CD8-positive, alpha-beta memory T cell (primary cell): ENCODE measurements at regions not wholly inside any gene's neighbourhood (a gene's known extent, or its start where the extent isn't known, plus 50 kb on each side); places are given as distances from the start of the nearest gene placed in this dataset.

Experiments used
- CTCF ChIA-PET: fragments of 350-600 bp; sonication (Branson Sonifier 250); formaldehyde crosslinking; loops from one replicate; lab custom pipeline; 2021; ENCODE audit warnings: antibody characterized with exemption; lab: Charles Lee
- POLR2A ChIA-PET: fragments of 350-600 bp; sonication (Branson Sonifier 250); formaldehyde crosslinking; loops from one replicate; lab custom pipeline; 2021; ENCODE audit warnings: antibody characterized with exemption; lab: Charles Lee
- DNase-seq, 5 donors: peaks; one replicate each; pipeline versions ENCODE4 v3.0.0 to v3.0.0-alpha.2; 2020 to 2022; ENCODE audit warnings: mixed read lengths in 1 of 5
- H3K27ac ChIP-seq: one replicate; pipeline ENCODE4 v1.7.0; 2013; ENCODE audit warnings: low read depth, mild to moderate bottlenecking, low read length, moderate library complexity
- H3K27me3 ChIP-seq: 2 replicates; pipeline ENCODE4 v1.7.0; 2013; ENCODE audit warnings: low read length, mild to moderate bottlenecking; ENCODE audit not compliant: insufficient read depth, poor library complexity, severe bottlenecking
- H3K36me3 ChIP-seq: 2 replicates; pipeline ENCODE4 v1.7.0; 2013; ENCODE audit warnings: mild to moderate bottlenecking, low read length, moderate library complexity; ENCODE audit not compliant: insufficient read depth
- H3K4me1 ChIP-seq: 2 replicates; pipeline ENCODE4 v1.7.0; 2013; ENCODE audit warnings: mild to moderate bottlenecking, low read length, moderate library complexity; ENCODE audit not compliant: insufficient read depth
- H3K4me3 ChIP-seq: 2 replicates; pipeline ENCODE4 v1.7.0; 2013; ENCODE audit warnings: mild to moderate bottlenecking, low read length
- H3K9me3 ChIP-seq: 2 replicates; pipeline ENCODE4 v1.7.0; 2013; ENCODE audit warnings: mild to moderate bottlenecking, low read length
- H3K27ac Mint-ChIP-seq, 8 donors: one replicate each; pipeline ENCODE4 v1.8.0; 2020 to 2021; ENCODE audit warnings: mixed read lengths in 8 of 8, mild to moderate bottlenecking in 6 of 8, inconsistent platforms in 3 of 8, moderate library complexity in 3 of 8
- H3K27me3 Mint-ChIP-seq, 2 donors: one replicate each; pipeline ENCODE4 v1.8.0; 2020 to 2021; ENCODE audit warnings: mixed read lengths in 2 of 2, mild to moderate bottlenecking in 1 of 2, moderate library complexity in 1 of 2
- H3K36me3 Mint-ChIP-seq, 3 donors: one replicate each; pipeline ENCODE4 v1.8.0; 2020 to 2021; ENCODE audit warnings: mixed read lengths in 3 of 3, inconsistent platforms in 1 of 3, mild to moderate bottlenecking in 1 of 3
- H3K4me1 Mint-ChIP-seq, 3 donors: one replicate each; pipeline ENCODE4 v1.8.0; 2020 to 2021; ENCODE audit warnings: mixed read lengths in 3 of 3, inconsistent platforms in 1 of 3, mild to moderate bottlenecking in 1 of 3
- H3K4me3 Mint-ChIP-seq, 7 donors: one replicate each; pipeline ENCODE4 v1.8.0; 2020 to 2021; ENCODE audit warnings: mixed read lengths in 7 of 7, mild to moderate bottlenecking in 6 of 7, moderate library complexity in 4 of 7, inconsistent platforms in 2 of 7
- H3K9me3 Mint-ChIP-seq, 5 donors: one replicate each; pipeline ENCODE4 v1.8.0; 2020 to 2022; ENCODE audit warnings: mixed read lengths in 5 of 5, mild to moderate bottlenecking in 3 of 5, moderate library complexity in 2 of 5, inconsistent platforms in 1 of 5

DNA sequence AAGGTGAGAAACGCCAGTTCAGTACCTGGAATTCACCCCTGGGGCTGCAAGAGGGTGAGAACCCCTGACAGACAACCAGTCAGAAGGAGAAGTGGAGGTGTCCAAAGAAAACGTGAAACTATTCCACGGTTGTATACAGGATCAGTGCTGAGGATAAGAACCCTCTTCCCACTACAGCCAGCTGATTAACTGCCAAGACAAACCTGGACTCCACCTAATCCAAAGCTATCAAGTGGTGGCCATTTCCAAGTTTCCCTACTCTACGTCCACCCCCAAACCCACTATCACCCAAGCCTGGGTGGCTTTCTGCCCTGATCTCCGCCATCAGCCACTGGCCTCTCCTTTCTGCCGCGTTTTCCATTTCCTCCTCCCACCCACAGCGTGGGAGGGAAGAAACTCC lies 312.3 kb upstream of the ID2 start:
- H3K4me3 ChIP-seq, result no peak overlapping the region
- ChIA-PET POLR2A (no interaction called here), CTCF (no interaction called here)
- H3K27ac Mint-ChIP-seq, result peak overlapping the region in 1 of 8 donors; percentile 59
- H3K27me3 Mint-ChIP-seq, result peaks cover 0 to 4% of the 10 kb centered on the region in 2 donors
- DNase-seq, result no peak
- H3K4me1 ChIP-seq, result no peaks in the 10 kb centered on the region
- H3K27me3 ChIP-seq, result no peaks in the 10 kb centered on the region
- H3K4me3 Mint-ChIP-seq, result no peak overlapping the region
- H3K27ac ChIP-seq, result no peak overlapping the region
- H3K4me1 Mint-ChIP-seq, result peaks cover 0 to 4% (median 0%) of the 10 kb centered on the region in 3 donors
- no peaks in the 10 kb centered on the region for H3K9me3 ChIP-seq
- peaks cover 0 to 11% (median 0%) of the 10 kb centered on the region in 3 donors for H3K36me3 Mint-ChIP-seq
- H3K9me3 Mint-ChIP-seq, result peaks cover 0 to 3% (median 0%) of the 10 kb centered on the region in 5 donors
- no peaks in the 10 kb centered on the region for H3K36me3 ChIP-seq

DNA sequence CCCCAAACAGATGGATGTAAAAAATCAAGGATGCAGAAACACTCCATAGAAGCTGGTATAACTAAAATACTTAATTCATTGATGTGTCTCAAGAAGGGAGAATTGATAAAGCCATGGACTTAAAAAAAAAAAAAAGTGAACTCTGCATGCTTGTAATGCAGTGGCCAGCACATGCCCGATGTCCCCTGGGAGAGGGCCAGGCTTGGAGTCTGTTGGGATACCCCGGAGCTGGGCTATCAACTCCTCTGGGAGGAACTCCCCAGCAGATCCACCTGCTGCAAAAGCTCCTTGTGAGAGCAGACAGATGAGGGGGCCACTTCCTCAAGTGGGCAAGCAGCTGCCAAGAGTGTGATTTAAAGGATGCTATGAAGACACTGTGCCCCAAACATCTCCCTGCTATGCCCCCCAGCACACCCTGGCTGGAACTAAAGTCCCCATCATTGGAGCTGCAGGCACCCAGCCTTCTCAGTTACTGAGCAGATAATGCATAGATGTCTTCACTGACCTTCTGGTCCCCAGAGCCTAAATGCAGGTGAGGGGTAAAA lies 311.5 kb upstream of the ID2 start:
- H3K4me1 ChIP-seq, result no peaks in the 10 kb centered on the region
- no peak for DNase-seq
- ChIA-PET CTCF (no interaction called here), POLR2A (no interaction called here)
- no peaks in the 10 kb centered on the region for H3K9me3 ChIP-seq
- no peaks in the 10 kb centered on the region for H3K36me3 ChIP-seq
- peaks cover 0 to 4% of the 10 kb centered on the region in 2 donors for H3K27me3 Mint-ChIP-seq
- no peaks in the 10 kb centered on the region for H3K27me3 ChIP-seq
- H3K27ac ChIP-seq, result no peak overlapping the region
- H3K36me3 Mint-ChIP-seq, result peaks cover 0 to 11% (median 0%) of the 10 kb centered on the region in 3 donors
- no peak overlapping the region for H3K4me3 Mint-ChIP-seq
- no peak overlapping the region for H3K4me3 ChIP-seq
- peaks cover 0 to 4% (median 0%) of the 10 kb centered on the region in 3 donors for H3K4me1 Mint-ChIP-seq
- H3K27ac Mint-ChIP-seq, result peak overlapping the region in 1 of 8 donors; percentile 6
- H3K9me3 Mint-ChIP-seq, result peaks cover 0 to 3% (median 0%) of the 10 kb centered on the region in 5 donors

DNA sequence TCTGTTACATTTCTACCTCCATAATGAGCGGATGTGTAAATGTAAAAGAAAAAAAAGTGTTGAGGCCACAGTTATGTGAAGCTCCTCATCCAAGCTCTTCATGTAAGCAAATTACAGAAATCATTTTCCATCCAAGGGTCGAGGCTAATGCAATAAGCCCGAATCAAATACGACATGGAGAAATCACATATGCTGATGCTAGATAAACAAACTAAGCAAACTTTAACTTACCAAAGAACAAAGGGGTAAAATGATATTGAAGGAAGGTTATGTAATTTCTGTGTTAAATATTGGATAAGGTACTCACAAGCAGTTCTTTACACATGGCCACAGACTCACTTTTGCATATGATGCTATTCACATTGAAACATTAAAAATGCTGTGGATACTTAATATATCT lies 310.2 kb upstream of the ID2 start:
- no peak overlapping the region for H3K4me3 ChIP-seq
- no peaks in the 10 kb centered on the region for H3K9me3 ChIP-seq
- H3K4me1 ChIP-seq, result no peaks in the 10 kb centered on the region
- Mint-ChIP-seq H3K36me3 (peaks cover 0 to 11% (median 0%) of the 10 kb centered on the region in 3 donors), H3K9me3 (peaks cover 0 to 3% (median 0%) of the 10 kb centered on the region in 5 donors), H3K27me3 (peaks cover 0 to 4% of the 10 kb centered on the region in 2 donors), H3K4me1 (peaks cover 4 to 5% (median 4%) of the 10 kb centered on the region in 3 donors), H3K4me3 (no peak overlapping the region), H3K27ac (no peak overlapping the region)
- POLR2A ChIA-PET, result no interaction called here
- H3K27ac ChIP-seq, result no peak overlapping the region
- H3K27me3 ChIP-seq, result no peaks in the 10 kb centered on the region
- no peak for DNase-seq
- no peaks in the 10 kb centered on the region for H3K36me3 ChIP-seq
- CTCF ChIA-PET, result no interaction called here

DNA sequence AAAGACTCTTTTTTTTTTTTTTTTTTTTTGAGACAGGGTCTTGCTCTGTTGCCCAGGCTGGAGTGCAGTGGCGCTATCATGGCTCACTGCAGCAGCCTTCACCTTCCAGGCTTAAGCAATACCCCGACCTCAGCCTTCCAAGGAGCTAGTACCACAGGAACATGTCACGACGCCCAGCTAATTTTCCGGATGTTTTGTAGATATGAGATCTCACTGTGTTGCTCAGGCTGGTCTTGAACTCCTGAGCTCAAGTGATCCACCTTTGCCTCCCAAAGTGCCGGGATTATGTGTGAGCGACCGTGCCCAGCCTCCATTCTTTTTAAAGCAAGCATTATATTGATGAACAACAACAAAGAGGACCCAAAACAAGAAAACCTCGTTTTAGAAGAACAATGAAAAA lies 307.1 kb upstream of the ID2 start:
- Histone ChIP-seq H3K27me3 (no peaks in the 10 kb centered on the region), H3K4me1 (no peaks in the 10 kb centered on the region), H3K4me3 (no peak overlapping the region), H3K9me3 (no peaks in the 10 kb centered on the region), H3K36me3 (no peaks in the 10 kb centered on the region), H3K27ac (no peak overlapping the region)
- no peak overlapping the region for H3K27ac Mint-ChIP-seq
- H3K4me1 Mint-ChIP-seq, result peaks cover 19 to 32% (median 32%) of the 10 kb centered on the region in 3 donors
- H3K36me3 Mint-ChIP-seq, result peaks cover 0 to 20% (median 2%) of the 10 kb centered on the region in 3 donors
- ChIA-PET POLR2A (interaction anchor here (0.7 kb wide), 1 partner anchor 34 kb away, joined by 4 read pairs; no protein-coding TSS in a partner anchor), CTCF (no interaction called here)
- no peak overlapping the region for H3K4me3 Mint-ChIP-seq
- DNase-seq, result no peak
- H3K9me3 Mint-ChIP-seq, result peaks cover 0 to 3% (median 0%) of the 10 kb centered on the region in 5 donors
- peaks cover 0 to 4% of the 10 kb centered on the region in 2 donors for H3K27me3 Mint-ChIP-seq

DNA sequence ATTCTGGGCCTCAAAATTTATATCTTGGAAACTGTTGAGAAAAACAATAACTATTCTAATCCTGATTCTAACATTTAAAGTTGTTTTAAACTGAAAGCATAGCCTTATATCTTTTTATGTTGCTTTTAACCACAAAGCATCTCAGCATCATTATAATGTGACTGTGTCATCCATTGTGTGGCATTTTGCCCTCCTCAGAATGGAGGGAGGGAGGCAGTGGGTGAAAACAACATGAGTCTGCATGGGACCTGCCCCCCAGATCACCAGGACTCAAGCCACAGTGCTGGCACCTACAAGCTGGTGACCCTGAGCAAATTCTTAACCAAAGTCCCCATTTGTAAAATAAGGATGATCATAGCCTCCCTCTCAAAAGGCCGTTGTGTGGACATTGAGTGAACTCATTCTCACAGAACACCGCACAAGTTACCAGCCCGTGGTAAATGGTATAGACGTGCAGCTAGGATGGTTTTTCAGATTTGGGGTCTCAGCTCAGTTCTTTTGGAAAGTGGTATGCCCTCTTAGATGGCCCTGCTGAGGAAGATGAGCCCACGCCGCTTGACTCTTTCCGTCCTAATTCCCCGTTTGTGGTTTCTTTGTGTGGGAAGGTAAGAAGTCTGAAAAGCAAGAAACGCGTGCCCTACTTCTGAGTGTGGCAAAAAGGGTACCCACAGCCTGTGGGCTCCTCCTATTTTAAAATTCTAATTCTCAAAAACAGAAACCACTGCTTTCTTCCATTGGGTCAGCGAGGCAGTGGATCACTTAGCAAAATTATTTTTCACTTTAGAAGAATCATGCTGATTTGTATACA lies 305.0 kb upstream of the ID2 start:
- Histone ChIP-seq H3K27ac (no peak overlapping the region), H3K4me3 (no peak overlapping the region), H3K9me3 (no peaks in the 10 kb centered on the region), H3K27me3 (no peaks in the 10 kb centered on the region), H3K36me3 (no peaks in the 10 kb centered on the region), H3K4me1 (no peaks in the 10 kb centered on the region)
- Mint-ChIP-seq H3K9me3 (peaks cover 0 to 3% (median 0%) of the 10 kb centered on the region in 5 donors), H3K4me1 (peaks cover 19 to 36% (median 34%) of the 10 kb centered on the region in 3 donors), H3K36me3 (peaks cover 0 to 20% (median 2%) of the 10 kb centered on the region in 3 donors), H3K27me3 (peaks cover 0 to 1% of the 10 kb centered on the region in 2 donors), H3K4me3 (peak overlapping the region in 5 of 7 donors; percentile 51 to 85 (median 60)), H3K27ac (peak overlapping the region in 7 of 8 donors; percentile 70 to 95 (median 82))
- ChIA-PET POLR2A (no interaction called here), CTCF (no interaction called here)
- DNase-seq, result no peak

DNA sequence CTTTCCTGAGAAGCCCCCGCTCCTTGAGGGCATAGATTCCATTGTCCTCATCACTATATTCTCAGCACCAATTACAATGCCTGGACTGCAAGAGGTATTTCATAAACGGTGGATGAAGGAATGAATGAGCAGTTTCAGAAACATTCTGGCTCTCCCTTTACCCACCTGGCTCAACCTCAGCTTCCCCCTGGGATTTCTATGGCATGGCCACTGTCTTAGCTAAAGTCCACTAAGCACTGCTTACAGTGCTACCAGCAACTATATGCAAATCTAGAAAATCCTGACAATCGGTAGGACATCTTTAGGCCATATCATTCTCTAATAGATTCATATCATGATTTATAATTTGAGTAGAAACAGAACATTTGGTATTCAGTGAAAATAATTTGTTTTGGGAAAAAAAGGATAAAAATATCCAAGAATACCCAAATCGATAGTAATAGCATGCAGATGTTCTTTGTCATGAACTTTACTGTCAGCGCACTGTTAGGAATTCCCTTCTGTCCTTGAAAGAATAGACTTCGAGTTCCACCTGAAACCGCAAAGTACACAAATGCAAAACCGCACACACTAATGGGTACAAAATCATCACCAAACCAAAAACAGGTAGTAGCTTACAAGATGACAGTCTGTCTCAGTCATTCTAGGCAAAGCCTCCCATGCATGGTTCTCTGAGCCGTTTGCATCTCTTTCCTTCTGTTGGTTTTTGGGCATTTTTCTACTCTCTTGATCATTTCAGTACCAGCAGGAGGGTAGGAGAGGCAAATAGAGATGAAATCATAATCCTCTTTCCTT lies 303.6 kb upstream of the ID2 start:
- H3K4me3 Mint-ChIP-seq, result peak overlapping the region in 4 of 7 donors; percentile 5 to 68 (median 56)
- Histone ChIP-seq H3K4me1 (no peaks in the 10 kb centered on the region), H3K27me3 (no peaks in the 10 kb centered on the region), H3K27ac (no peak overlapping the region), H3K36me3 (no peaks in the 10 kb centered on the region), H3K4me3 (no peak overlapping the region), H3K9me3 (no peaks in the 10 kb centered on the region)
- peak overlapping the region in 6 of 8 donors; percentile 30 to 90 (median 83) for H3K27ac Mint-ChIP-seq
- POLR2A ChIA-PET, result no interaction called here
- no peak for DNase-seq
- H3K4me1 Mint-ChIP-seq, result peaks cover 19 to 36% (median 34%) of the 10 kb centered on the region in 3 donors
- peaks cover 0 to 12% (median 2%) of the 10 kb centered on the region in 3 donors for H3K36me3 Mint-ChIP-seq
- H3K27me3 Mint-ChIP-seq, result peaks cover 0 to 1% of the 10 kb centered on the region in 2 donors
- H3K9me3 Mint-ChIP-seq, result peaks cover 0 to 3% (median 0%) of the 10 kb centered on the region in 5 donors
- CTCF ChIA-PET, result no interaction called here

DNA sequence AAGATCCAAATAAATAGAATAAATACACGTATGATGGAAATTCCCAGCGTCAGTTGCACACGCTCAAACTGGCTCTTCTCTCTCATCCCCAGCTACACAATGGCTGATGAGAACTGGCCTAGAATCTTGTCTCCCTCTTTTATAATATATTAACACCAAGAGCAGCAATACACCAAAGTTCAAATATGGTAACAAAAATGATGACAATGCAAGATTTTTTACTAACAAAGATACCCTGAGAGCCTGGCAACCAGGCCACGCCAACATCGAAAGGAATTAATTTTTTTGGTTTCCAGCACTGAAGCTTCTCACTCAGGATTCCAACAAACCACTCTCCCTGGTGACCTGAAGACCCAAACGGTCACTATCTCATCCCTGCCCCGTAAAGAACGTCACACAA lies 302.7 kb upstream of the ID2 start:
- no peak overlapping the region for H3K4me3 ChIP-seq
- no peak for DNase-seq
- no peaks in the 10 kb centered on the region for H3K27me3 ChIP-seq
- POLR2A ChIA-PET, result no interaction called here
- H3K36me3 ChIP-seq, result no peaks in the 10 kb centered on the region
- H3K27ac ChIP-seq, result no peak overlapping the region
- CTCF ChIA-PET, result no interaction called here
- Mint-ChIP-seq H3K4me1 (peaks cover 21 to 42% (median 40%) of the 10 kb centered on the region in 3 donors), H3K9me3 (no peaks in the 10 kb centered on the region), H3K27me3 (peaks cover 0 to 1% of the 10 kb centered on the region in 2 donors), H3K27ac (peak overlapping the region in 4 of 8 donors; percentile 19 to 56 (median 36)), H3K4me3 (no peak overlapping the region), H3K36me3 (peaks cover 0 to 9% (median 2%) of the 10 kb centered on the region in 3 donors)
- no peaks in the 10 kb centered on the region for H3K9me3 ChIP-seq
- H3K4me1 ChIP-seq, result no peaks in the 10 kb centered on the region
